ENCODE measurements at regions not wholly inside any gene's neighbourhood (a gene's known extent, or its start where the extent isn't known, plus 50 kb on each side); places are given as distances from the start of the nearest gene placed in this dataset.

DNA sequence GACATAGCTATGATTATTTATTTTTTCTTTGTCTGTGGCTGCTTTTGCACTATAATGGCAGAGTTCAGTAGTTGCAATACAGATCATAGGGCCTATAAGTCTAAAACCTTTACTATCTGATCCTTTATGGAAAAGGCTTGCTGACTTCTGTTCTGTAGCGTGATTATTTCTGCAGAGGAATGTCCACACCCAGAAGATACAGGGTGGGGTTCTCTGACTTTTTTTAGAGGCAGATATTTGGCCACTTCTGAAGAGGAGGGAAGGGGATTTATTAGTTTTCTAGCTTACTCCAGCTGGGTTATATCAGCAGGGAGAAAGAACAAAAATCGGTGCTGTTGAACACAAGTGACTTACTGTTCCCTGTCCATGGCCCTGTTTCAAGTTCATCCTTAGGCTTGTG is 97.6 kb downstream of the RPE65 start (continued):
- TF ChIP-seq, protein P1, sequence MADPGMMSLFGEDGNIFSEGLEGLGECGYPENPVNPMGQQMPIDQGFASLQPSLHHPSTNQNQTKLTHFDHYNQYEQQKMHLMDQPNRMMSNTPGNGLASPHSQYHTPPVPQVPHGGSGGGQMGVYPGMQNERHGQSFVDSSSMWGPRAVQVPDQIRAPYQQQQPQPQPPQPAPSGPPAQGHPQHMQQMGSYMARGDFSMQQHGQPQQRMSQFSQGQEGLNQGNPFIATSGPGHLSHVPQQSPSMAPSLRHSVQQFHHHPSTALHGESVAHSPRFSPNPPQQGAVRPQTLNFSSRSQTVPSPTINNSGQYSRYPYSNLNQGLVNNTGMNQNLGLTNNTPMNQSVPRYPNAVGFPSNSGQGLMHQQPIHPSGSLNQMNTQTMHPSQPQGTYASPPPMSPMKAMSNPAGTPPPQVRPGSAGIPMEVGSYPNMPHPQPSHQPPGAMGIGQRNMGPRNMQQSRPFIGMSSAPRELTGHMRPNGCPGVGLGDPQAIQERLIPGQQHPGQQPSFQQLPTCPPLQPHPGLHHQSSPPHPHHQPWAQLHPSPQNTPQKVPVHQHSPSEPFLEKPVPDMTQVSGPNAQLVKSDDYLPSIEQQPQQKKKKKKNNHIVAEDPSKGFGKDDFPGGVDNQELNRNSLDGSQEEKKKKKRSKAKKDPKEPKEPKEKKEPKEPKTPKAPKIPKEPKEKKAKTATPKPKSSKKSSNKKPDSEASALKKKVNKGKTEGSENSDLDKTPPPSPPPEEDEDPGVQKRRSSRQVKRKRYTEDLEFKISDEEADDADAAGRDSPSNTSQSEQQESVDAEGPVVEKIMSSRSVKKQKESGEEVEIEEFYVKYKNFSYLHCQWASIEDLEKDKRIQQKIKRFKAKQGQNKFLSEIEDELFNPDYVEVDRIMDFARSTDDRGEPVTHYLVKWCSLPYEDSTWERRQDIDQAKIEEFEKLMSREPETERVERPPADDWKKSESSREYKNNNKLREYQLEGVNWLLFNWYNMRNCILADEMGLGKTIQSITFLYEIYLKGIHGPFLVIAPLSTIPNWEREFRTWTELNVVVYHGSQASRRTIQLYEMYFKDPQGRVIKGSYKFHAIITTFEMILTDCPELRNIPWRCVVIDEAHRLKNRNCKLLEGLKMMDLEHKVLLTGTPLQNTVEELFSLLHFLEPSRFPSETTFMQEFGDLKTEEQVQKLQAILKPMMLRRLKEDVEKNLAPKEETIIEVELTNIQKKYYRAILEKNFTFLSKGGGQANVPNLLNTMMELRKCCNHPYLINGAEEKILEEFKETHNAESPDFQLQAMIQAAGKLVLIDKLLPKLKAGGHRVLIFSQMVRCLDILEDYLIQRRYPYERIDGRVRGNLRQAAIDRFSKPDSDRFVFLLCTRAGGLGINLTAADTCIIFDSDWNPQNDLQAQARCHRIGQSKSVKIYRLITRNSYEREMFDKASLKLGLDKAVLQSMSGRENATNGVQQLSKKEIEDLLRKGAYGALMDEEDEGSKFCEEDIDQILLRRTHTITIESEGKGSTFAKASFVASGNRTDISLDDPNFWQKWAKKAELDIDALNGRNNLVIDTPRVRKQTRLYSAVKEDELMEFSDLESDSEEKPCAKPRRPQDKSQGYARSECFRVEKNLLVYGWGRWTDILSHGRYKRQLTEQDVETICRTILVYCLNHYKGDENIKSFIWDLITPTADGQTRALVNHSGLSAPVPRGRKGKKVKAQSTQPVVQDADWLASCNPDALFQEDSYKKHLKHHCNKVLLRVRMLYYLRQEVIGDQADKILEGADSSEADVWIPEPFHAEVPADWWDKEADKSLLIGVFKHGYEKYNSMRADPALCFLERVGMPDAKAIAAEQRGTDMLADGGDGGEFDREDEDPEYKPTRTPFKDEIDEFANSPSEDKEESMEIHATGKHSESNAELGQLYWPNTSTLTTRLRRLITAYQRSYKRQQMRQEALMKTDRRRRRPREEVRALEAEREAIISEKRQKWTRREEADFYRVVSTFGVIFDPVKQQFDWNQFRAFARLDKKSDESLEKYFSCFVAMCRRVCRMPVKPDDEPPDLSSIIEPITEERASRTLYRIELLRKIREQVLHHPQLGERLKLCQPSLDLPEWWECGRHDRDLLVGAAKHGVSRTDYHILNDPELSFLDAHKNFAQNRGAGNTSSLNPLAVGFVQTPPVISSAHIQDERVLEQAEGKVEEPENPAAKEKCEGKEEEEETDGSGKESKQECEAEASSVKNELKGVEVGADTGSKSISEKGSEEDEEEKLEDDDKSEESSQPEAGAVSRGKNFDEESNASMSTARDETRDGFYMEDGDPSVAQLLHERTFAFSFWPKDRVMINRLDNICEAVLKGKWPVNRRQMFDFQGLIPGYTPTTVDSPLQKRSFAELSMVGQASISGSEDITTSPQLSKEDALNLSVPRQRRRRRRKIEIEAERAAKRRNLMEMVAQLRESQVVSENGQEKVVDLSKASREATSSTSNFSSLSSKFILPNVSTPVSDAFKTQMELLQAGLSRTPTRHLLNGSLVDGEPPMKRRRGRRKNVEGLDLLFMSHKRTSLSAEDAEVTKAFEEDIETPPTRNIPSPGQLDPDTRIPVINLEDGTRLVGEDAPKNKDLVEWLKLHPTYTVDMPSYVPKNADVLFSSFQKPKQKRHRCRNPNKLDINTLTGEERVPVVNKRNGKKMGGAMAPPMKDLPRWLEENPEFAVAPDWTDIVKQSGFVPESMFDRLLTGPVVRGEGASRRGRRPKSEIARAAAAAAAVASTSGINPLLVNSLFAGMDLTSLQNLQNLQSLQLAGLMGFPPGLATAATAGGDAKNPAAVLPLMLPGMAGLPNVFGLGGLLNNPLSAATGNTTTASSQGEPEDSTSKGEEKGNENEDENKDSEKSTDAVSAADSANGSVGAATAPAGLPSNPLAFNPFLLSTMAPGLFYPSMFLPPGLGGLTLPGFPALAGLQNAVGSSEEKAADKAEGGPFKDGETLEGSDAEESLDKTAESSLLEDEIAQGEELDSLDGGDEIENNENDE (IDR thresholded peaks at IDR 0.05; ENCODE audit: insufficient replicate concordance, low read length) = no peak
- TF ChIP-seq BACH1 (IDR thresholded peaks at IDR 0.05; ENCODE audit: low read length) = no peak
- TF ChIP-seq TBP (IDR thresholded peaks at IDR 0.05; ENCODE audit: low read depth, low read length) = no peak
- no peak for TF ChIP-seq KDM1A (IDR thresholded peaks at IDR 0.05; ENCODE audit: borderline replicate concordance, low read length)
- no peak for TF ChIP-seq NRF1 (IDR thresholded peaks at IDR 0.05; ENCODE audit: low read depth, low read length)
- TF ChIP-seq TAF7 (optimal IDR thresholded peaks at IDR 0.05; ENCODE audit: borderline replicate concordance, low read depth, low read length) = no peak
- TF ChIP-seq, protein P2, sequence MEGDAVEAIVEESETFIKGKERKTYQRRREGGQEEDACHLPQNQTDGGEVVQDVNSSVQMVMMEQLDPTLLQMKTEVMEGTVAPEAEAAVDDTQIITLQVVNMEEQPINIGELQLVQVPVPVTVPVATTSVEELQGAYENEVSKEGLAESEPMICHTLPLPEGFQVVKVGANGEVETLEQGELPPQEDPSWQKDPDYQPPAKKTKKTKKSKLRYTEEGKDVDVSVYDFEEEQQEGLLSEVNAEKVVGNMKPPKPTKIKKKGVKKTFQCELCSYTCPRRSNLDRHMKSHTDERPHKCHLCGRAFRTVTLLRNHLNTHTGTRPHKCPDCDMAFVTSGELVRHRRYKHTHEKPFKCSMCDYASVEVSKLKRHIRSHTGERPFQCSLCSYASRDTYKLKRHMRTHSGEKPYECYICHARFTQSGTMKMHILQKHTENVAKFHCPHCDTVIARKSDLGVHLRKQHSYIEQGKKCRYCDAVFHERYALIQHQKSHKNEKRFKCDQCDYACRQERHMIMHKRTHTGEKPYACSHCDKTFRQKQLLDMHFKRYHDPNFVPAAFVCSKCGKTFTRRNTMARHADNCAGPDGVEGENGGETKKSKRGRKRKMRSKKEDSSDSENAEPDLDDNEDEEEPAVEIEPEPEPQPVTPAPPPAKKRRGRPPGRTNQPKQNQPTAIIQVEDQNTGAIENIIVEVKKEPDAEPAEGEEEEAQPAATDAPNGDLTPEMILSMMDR (IDR thresholded peaks at IDR 0.05; ENCODE audit: control extremely low read depth in 1 of 3, insufficient read depth in 1 of 3, low read depth in 1 of 3, low read length in 3 of 3) = no peak
